Parathyroid adenoma (tissue), 2 donors: ENCODE measurements at regions not wholly inside any gene's neighbourhood (a gene's known extent, or its start where the extent isn't known, plus 50 kb on each side); places are given as distances from the start of the nearest gene placed in this dataset.
"Not testable (repeated sequence)": the region's sequence is repeated elsewhere in the genome, so short reads cannot be mapped to it uniquely, and the experiment has no call there.

Experiments
- H2AFZ ChIP-seq: fragments of 300-600 bp; sonication (generic); one replicate; pipeline ENCODE4 v1.7.0; 2017; ENCODE audit warnings: antibody characterized with exemption, mild to moderate bottlenecking
- H3K27ac ChIP-seq: fragments of 300-600 bp; sonication (generic); one replicate; pipeline ENCODE4 v1.7.0; 2017
- H3K27me3 ChIP-seq: fragments of 300-600 bp; sonication (generic); one replicate; pipeline ENCODE4 v1.7.0; 2017; ENCODE audit warnings: low read length; ENCODE audit not compliant: control insufficient read depth, insufficient read depth
- H3K36me3 ChIP-seq: fragments of 300-600 bp; sonication (generic); one replicate; pipeline ENCODE4 v1.7.0; 2017; ENCODE audit warnings: low read length; ENCODE audit not compliant: control insufficient read depth, insufficient read depth
- H3K4me1 ChIP-seq: fragments of 300-600 bp; sonication (generic); one replicate; pipeline ENCODE4 v1.7.0; 2017; ENCODE audit warnings: control low read depth
- H3K4me2 ChIP-seq: fragments of 300-600 bp; sonication (generic); one replicate; pipeline ENCODE4 v1.7.0; 2017; ENCODE audit warnings: low read length
- H3K4me3 ChIP-seq: fragments of 300-600 bp; sonication (generic); one replicate; pipeline ENCODE4 v1.7.0; 2017; ENCODE audit warnings: low read depth, low read length
- H3K79me2 ChIP-seq: fragments of 300-600 bp; sonication (generic); one replicate; pipeline ENCODE4 v1.7.0; 2017; ENCODE audit warnings: control low read depth
- H3K9ac ChIP-seq: fragments of 300-600 bp; sonication (generic); one replicate; pipeline ENCODE4 v1.7.0; 2017; ENCODE audit warnings: mild to moderate bottlenecking
- H3K9me3 ChIP-seq: fragments of 300-600 bp; sonication (generic); one replicate; pipeline ENCODE4 v1.7.0; 2017; ENCODE audit warnings: low read length; ENCODE audit not compliant: control insufficient read depth
- CTCF ChIP-seq: fragments of 300-600 bp; sonication (generic); IDR thresholded peaks from one replicate; pipeline ENCODE4 v1.7.0; 2017; ENCODE audit warnings: antibody characterized with exemption, mild to moderate bottlenecking
- donor health status: primary hyperparathyroidism.

- no peaks in the 10 kb centered on the region for H3K27me3 ChIP-seq
Observed at GRCh38 chr6:74570044-74570443, 635.8 kb downstream of the COL12A1 start.

GRCh38 chr6:74568861-74569260 is 637.0 kb downstream of the COL12A1 start:
- no peaks in the 10 kb centered on the region for H3K36me3 ChIP-seq
- no peaks in the 10 kb centered on the region for H3K9me3 ChIP-seq
- TF ChIP-seq CTCF: no peak
- H3K4me1 ChIP-seq: no peaks in the 10 kb centered on the region
- no peak overlapping the region for H3K27ac ChIP-seq
- no peaks in the 10 kb centered on the region for H3K79me2 ChIP-seq
- no peak overlapping the region for H3K4me2 ChIP-seq
- H3K27me3 ChIP-seq: no peaks in the 10 kb centered on the region
- no peak overlapping the region for H3K4me3 ChIP-seq
- no peak overlapping the region for H3K9ac ChIP-seq
- H2AFZ ChIP-seq: no peak overlapping the region

More at GRCh38 chr6:74570044-74570443, 635.8 kb downstream of the COL12A1 start:
- no peak overlapping the region for H3K9ac ChIP-seq
- H3K9me3 ChIP-seq: no peaks in the 10 kb centered on the region
- TF ChIP-seq CTCF: no peak
- no peak overlapping the region for H3K4me2 ChIP-seq
- H2AFZ ChIP-seq: no peak overlapping the region
- H3K4me1 ChIP-seq: no peaks in the 10 kb centered on the region
- H3K27ac ChIP-seq: no peak overlapping the region
- H3K4me3 ChIP-seq: no peak overlapping the region
- no peaks in the 10 kb centered on the region for H3K79me2 ChIP-seq
- no peaks in the 10 kb centered on the region for H3K36me3 ChIP-seq

GRCh38 chr6:74567923-74568290 is 637.9 kb downstream of the COL12A1 start:
- not testable (repeated sequence) for H3K36me3 ChIP-seq, H3K4me3 ChIP-seq, H3K27ac ChIP-seq, H3K9ac ChIP-seq, H3K9me3 ChIP-seq, H3K4me2 ChIP-seq, H2AFZ ChIP-seq, H3K79me2 ChIP-seq, H3K4me1 ChIP-seq, H3K27me3 ChIP-seq

- Histone ChIP-seq H3K4me3 (no peak overlapping the region), H3K79me2 (no peaks in the 10 kb centered on the region), H3K36me3 (no peaks in the 10 kb centered on the region), H3K27ac (no peak overlapping the region), H3K9me3 (no peaks in the 10 kb centered on the region), H3K27me3 (no peaks in the 10 kb centered on the region), H3K9ac (no peak overlapping the region), H2AFZ (no peak overlapping the region), H3K4me1 (no peaks in the 10 kb centered on the region), H3K4me2 (no peak overlapping the region)
- no peak for TF ChIP-seq CTCF
Observed at GRCh38 chr6:74567281-74567922, 638.5 kb downstream of the COL12A1 start.

GRCh38 chr6:74557236-74557635 is 648.6 kb downstream of the COL12A1 start:
- H2AFZ ChIP-seq: no peak overlapping the region
- no peaks in the 10 kb centered on the region for H3K79me2 ChIP-seq
- H3K27ac ChIP-seq: no peak overlapping the region
- H3K36me3 ChIP-seq: no peaks in the 10 kb centered on the region
- no peak for TF ChIP-seq CTCF
- H3K4me1 ChIP-seq: no peaks in the 10 kb centered on the region
- H3K9ac ChIP-seq: no peak overlapping the region
- no peaks in the 10 kb centered on the region for H3K9me3 ChIP-seq
- no peaks in the 10 kb centered on the region for H3K27me3 ChIP-seq
- no peak overlapping the region for H3K4me2 ChIP-seq
- no peak overlapping the region for H3K4me3 ChIP-seq
